Activated B cell treated with CpG ODN at 0.5 μM for 24 hours (primary cell): ENCODE measurements at regions not wholly inside any gene's neighbourhood (a gene's known extent, or its start where the extent isn't known, plus 50 kb on each side); places are given as distances from the start of the nearest gene placed in this dataset.
"Not testable (repeated sequence)": the region's sequence is repeated elsewhere in the genome, so short reads cannot be mapped to it uniquely, and the experiment has no call there.

Source experiments
- ATAC-seq: fragments of 200-7000 bp; cut with Tn5 transposase; one replicate; pipeline ENCODE4 v1.10.0; 2021; ENCODE audit warnings: low read depth, mild to moderate bottlenecking, moderate library complexity
- CTCF ChIA-PET: fragments of 350-600 bp; sonication (Branson Sonifier 250); formaldehyde crosslinking; loops from one replicate; lab custom pipeline; 2021; ENCODE audit warnings: antibody characterized with exemption; lab: Charles Lee
- POLR2A ChIA-PET: fragments of 350-600 bp; sonication (Branson Sonifier 250); formaldehyde crosslinking; loops from one replicate; lab custom pipeline; 2021; ENCODE audit warnings: antibody characterized with exemption; lab: Charles Lee
- DNase-seq: peaks from one replicate; pipeline ENCODE4 v3.0.0; 2022
- H3K27ac Mint-ChIP-seq: one replicate; pipeline ENCODE4 v1.8.0; 2020; ENCODE audit warnings: mixed read lengths
- H3K27me3 Mint-ChIP-seq: one replicate; pipeline ENCODE4 v1.8.0; 2021; ENCODE audit warnings: mixed read lengths
- H3K36me3 Mint-ChIP-seq: one replicate; pipeline ENCODE4 v1.8.0; 2021; ENCODE audit warnings: low read depth, mixed read lengths
- H3K4me1 Mint-ChIP-seq: one replicate; pipeline ENCODE4 v1.8.0; 2021; ENCODE audit warnings: mixed read lengths
- H3K4me3 Mint-ChIP-seq: one replicate; pipeline ENCODE4 v1.8.0; 2020; ENCODE audit warnings: mild to moderate bottlenecking, mixed read lengths
- H3K9me3 Mint-ChIP-seq: one replicate; pipeline ENCODE4 v1.8.0; 2020; ENCODE audit warnings: mixed read lengths
- CTCF ChIP-seq: fragments of 200-600 bp; IDR thresholded peaks from one replicate; pipeline ENCODE4 v1.8.0; 2022; ENCODE audit warnings: antibody characterized with exemption, mild to moderate bottlenecking
- intact Hi-C: fragments of 100-400 bp; cut with micrococcal nuclease; formaldehyde crosslinking; loops from one replicate; pipeline ENCODE4 v1.15.1; 2024

- DNase-seq (no peak), ATAC-seq (no peak)
- Mint-ChIP-seq H3K4me1 (no peaks in the 10 kb centered on the region), H3K27me3 (no peaks in the 10 kb centered on the region), H3K36me3 (no peaks in the 10 kb centered on the region), H3K27ac (no peak overlapping the region), H3K9me3 (no peaks in the 10 kb centered on the region), H3K4me3 (no peak overlapping the region)
- intact Hi-C loops = no loop called here
- CTCF ChIA-PET = no interaction called here
- TF ChIP-seq CTCF = no peak
- POLR2A ChIA-PET = no interaction called here
These were observed 360.9 kb upstream of the AGA start for GRCh38 chr4:177803151-177803550.

DNA sequence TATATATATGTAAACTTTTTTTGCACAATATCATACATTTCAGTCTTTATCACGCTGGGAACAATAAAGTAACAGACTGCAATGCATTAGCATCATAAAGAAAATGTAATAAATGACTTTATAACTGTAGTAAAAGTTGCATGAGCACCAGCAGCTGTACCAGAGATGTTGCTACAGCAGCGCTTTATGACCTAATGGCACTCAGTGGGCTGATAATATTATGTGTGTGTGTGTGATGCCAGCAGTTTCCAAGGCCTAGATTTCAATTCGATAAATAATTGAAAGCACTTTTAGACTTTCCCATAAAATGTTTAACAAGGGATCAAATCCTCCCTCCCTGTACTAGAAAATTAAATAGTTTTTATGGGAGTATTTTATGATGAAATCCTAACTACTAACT is 367.6 kb upstream of the AGA start:
- no peaks in the 10 kb centered on the region for H3K4me1 Mint-ChIP-seq
- intact Hi-C loops = no loop called here
- H3K9me3 Mint-ChIP-seq = no peaks in the 10 kb centered on the region
- H3K27me3 Mint-ChIP-seq = no peaks in the 10 kb centered on the region
- no peak for TF ChIP-seq CTCF
- no peak overlapping the region for H3K4me3 Mint-ChIP-seq
- no peak overlapping the region for H3K27ac Mint-ChIP-seq
- ChIA-PET POLR2A (no interaction called here), CTCF (no interaction called here)
- no peaks in the 10 kb centered on the region for H3K36me3 Mint-ChIP-seq
- ATAC-seq (no peak), DNase-seq (no peak)

- no peak overlapping the region for H3K27ac Mint-ChIP-seq
- H3K36me3 Mint-ChIP-seq = no peaks in the 10 kb centered on the region
- H3K27me3 Mint-ChIP-seq = no peaks in the 10 kb centered on the region
- intact Hi-C loops = no loop called here
- CTCF ChIA-PET = no interaction called here
- POLR2A ChIA-PET = no interaction called here
- no peak for TF ChIP-seq CTCF
- no peak for DNase-seq
- ATAC-seq = no peak
- H3K4me3 Mint-ChIP-seq = no peak overlapping the region
- H3K9me3 Mint-ChIP-seq = no peaks in the 10 kb centered on the region
- H3K4me1 Mint-ChIP-seq = no peaks in the 10 kb centered on the region
These were observed 368.0 kb upstream of the AGA start for GRCh38 chr4:177810220-177810619.

GRCh38 chr4:177818392-177818791 is 376.2 kb upstream of the AGA start:
- H3K27me3 Mint-ChIP-seq, H3K4me1 Mint-ChIP-seq, CTCF ChIA-PET, intact Hi-C loops, POLR2A ChIA-PET, H3K4me3 Mint-ChIP-seq, ATAC-seq, H3K9me3 Mint-ChIP-seq, H3K27ac Mint-ChIP-seq, H3K36me3 Mint-ChIP-seq, DNase-seq: not testable (repeated sequence)

DNA sequence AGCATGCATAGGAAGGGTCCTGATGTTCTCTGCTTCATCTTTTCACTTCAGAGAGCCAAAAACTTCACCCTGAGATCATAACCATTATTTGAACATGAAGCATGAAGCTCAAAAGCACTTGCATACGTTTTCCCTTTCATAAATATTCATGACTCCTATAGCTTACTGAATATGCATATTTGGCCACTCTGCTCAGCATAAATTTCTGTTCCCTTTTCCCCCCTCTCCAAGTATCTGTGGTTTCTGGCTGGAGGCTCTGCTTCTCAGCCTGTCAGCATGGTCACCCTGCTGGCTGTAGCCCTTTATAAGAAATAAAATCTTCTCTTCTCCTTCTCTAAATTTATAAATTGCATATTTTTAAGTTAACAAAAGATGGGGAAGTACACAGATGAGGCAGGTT is 384.7 kb upstream of the AGA start:
- Mint-ChIP-seq H3K9me3 (peaks cover 4% of the 10 kb centered on the region), H3K36me3 (no peaks in the 10 kb centered on the region), H3K27ac (no peak overlapping the region), H3K4me1 (no peaks in the 10 kb centered on the region), H3K27me3 (no peaks in the 10 kb centered on the region), H3K4me3 (no peak overlapping the region)
- no peak for TF ChIP-seq CTCF
- DNase-seq (no peak), ATAC-seq (no peak)
- ChIA-PET CTCF (no interaction called here), POLR2A (no interaction called here)
- intact Hi-C loops = no loop called here

DNA sequence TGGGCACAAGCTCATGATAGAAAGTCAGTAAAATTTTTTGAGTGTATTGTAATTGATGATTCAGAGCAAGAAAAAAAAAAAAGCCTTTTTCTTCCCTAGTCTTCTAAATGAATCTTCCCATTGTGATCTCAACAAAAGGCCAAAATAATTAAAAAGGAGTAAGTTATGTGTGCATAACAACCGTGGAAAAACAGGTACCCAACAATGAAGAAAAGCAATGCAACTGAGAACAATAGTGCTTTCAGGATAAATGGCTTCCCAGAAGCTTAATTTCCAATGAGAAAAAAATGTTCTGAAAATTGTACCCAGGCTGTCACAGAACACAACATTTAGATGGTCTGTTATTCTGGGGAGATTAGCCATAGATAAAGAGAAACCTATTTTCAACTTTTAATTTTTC is 399.0 kb upstream of the AGA start:
- DNase-seq = no peak
- Mint-ChIP-seq H3K9me3 (no peaks in the 10 kb centered on the region), H3K27me3 (no peaks in the 10 kb centered on the region), H3K36me3 (no peaks in the 10 kb centered on the region), H3K27ac (no peak overlapping the region), H3K4me1 (no peaks in the 10 kb centered on the region), H3K4me3 (no peak overlapping the region)
- ChIA-PET POLR2A (no interaction called here), CTCF (no interaction called here)
- intact Hi-C loops = no loop called here
- no peak for ATAC-seq
- TF ChIP-seq CTCF = no peak
